Astrocyte (in vitro differentiated cells and primary cell): ENCODE measurements at regions not wholly inside any gene's neighbourhood (a gene's known extent, or its start where the extent isn't known, plus 50 kb on each side); places are given as distances from the start of the nearest gene placed in this dataset.

Source experiments
- DNase-seq: peaks from one replicate; pipeline ENCODE4 v3.0.0-alpha.2; 2010; ENCODE audit warnings: low read depth
- FAIRE-seq: peaks from 2 replicates; lab custom pipeline; 2011; peaks lifted over from hg19 to GRCh38; lab: Jason Lieb, UNC
- H2AFZ ChIP-seq: 2 replicates; pipeline ENCODE4 v1.6.0; 2012; ENCODE audit warnings: low read depth, low read length, inconsistent platforms
- H3K27ac ChIP-seq: 2 replicates; pipeline ENCODE4 v1.5.1; 2011; ENCODE audit warnings: low read depth, low read length, inconsistent platforms
- H3K27me3 ChIP-seq: 2 replicates; pipeline ENCODE4 v1.6.0; 2011; ENCODE audit warnings: low read length, inconsistent platforms; ENCODE audit not compliant: insufficient read depth
- H3K36me3 ChIP-seq: 2 replicates; pipeline ENCODE4 v1.5.1; 2011; ENCODE audit warnings: low read length, inconsistent platforms; ENCODE audit not compliant: insufficient read depth
- H3K4me1 ChIP-seq: 2 replicates; pipeline ENCODE4 v1.5.1; 2011; ENCODE audit warnings: low read length, inconsistent platforms; ENCODE audit not compliant: insufficient read depth
- H3K4me2 ChIP-seq: 2 replicates; pipeline ENCODE4 v1.6.0; 2012; ENCODE audit warnings: low read length, inconsistent platforms
- H3K4me3 ChIP-seq: 2 replicates; pipeline ENCODE4 v1.5.1; 2011; ENCODE audit warnings: low read depth, mild to moderate bottlenecking, low read length, inconsistent platforms; ENCODE audit not compliant: insufficient read depth
- H3K79me2 ChIP-seq: 2 replicates; pipeline ENCODE4 v1.6.0; 2012; ENCODE audit warnings: mild to moderate bottlenecking, low read length, inconsistent platforms; ENCODE audit not compliant: insufficient read depth
- H3K9ac ChIP-seq: 2 replicates; pipeline ENCODE4 v1.6.0; 2012; ENCODE audit warnings: mild to moderate bottlenecking, low read length, inconsistent platforms
- H3K9me3 ChIP-seq: 2 replicates; pipeline ENCODE4 v1.5.1; 2012; ENCODE audit warnings: low read depth, mild to moderate bottlenecking, low read length, inconsistent platforms; ENCODE audit not compliant: insufficient read depth
- H4K20me1 ChIP-seq: 2 replicates; pipeline ENCODE4 v1.6.0; 2012; ENCODE audit warnings: low read length, inconsistent platforms; ENCODE audit not compliant: insufficient read depth
- H3K27ac Mint-ChIP-seq: one replicate; pipeline ENCODE4 v1.8.0; 2021; ENCODE audit warnings: mild to moderate bottlenecking, mixed read lengths; ENCODE audit not compliant: unreplicated experiment
- H3K27me3 Mint-ChIP-seq: one replicate; pipeline ENCODE4 v1.8.0; 2021; ENCODE audit warnings: low read depth, mixed read lengths; ENCODE audit not compliant: unreplicated experiment
- H3K36me3 Mint-ChIP-seq: one replicate; pipeline ENCODE4 v1.8.0; 2021; ENCODE audit warnings: low read depth, mixed read lengths; ENCODE audit not compliant: unreplicated experiment
- H3K4me1 Mint-ChIP-seq: one replicate; pipeline ENCODE4 v1.8.0; 2021; ENCODE audit warnings: low read depth, mixed read lengths; ENCODE audit not compliant: unreplicated experiment
- H3K4me3 Mint-ChIP-seq: one replicate; pipeline ENCODE4 v1.8.0; 2021; ENCODE audit warnings: mild to moderate bottlenecking, moderate library complexity, mixed read lengths; ENCODE audit not compliant: unreplicated experiment
- H3K9me3 Mint-ChIP-seq: one replicate; pipeline ENCODE4 v1.8.0; 2021; ENCODE audit warnings: mild to moderate bottlenecking, mixed read lengths; ENCODE audit not compliant: unreplicated experiment
- CTCF ChIP-seq: IDR thresholded peaks from 2 replicates; pipeline ENCODE4 v1.5.1; 2011; ENCODE audit warnings: low read depth, mild to moderate bottlenecking, inconsistent platforms, low read length, moderate library complexity; ENCODE audit not compliant: insufficient read depth
- EZH2 ChIP-seq: IDR thresholded peaks from 2 replicates; pipeline ENCODE4 v1.6.1; 2012; ENCODE audit warnings: mild to moderate bottlenecking, low read length, inconsistent platforms; ENCODE audit not compliant: insufficient read depth

- Mint-ChIP-seq H3K4me3 (no peak overlapping the region), H3K9me3 (no peaks in the 10 kb centered on the region), H3K4me1 (no peaks in the 10 kb centered on the region), H3K36me3 (no peaks in the 10 kb centered on the region), H3K27ac (no peak overlapping the region), H3K27me3 (peaks cover 10% of the 10 kb centered on the region)
- Histone ChIP-seq H3K4me1 (no peaks in the 10 kb centered on the region), H3K27ac (no peak overlapping the region), H2AFZ (no peak overlapping the region), H3K36me3 (no peaks in the 10 kb centered on the region), H4K20me1 (no peaks in the 10 kb centered on the region), H3K9ac (no peak overlapping the region), H3K4me2 (no peak overlapping the region), H3K9me3 (no peaks in the 10 kb centered on the region), H3K27me3 (no peaks in the 10 kb centered on the region), H3K79me2 (no peaks in the 10 kb centered on the region), H3K4me3 (no peak overlapping the region)
- FAIRE-seq = no peak
- DNase-seq = no peak
- TF ChIP-seq CTCF = peak; percentile 46
- TF ChIP-seq EZH2 = no peak
Measured at GRCh38 chr16:51971184-51971583, 575.8 kb downstream of the TOX3 start.

- no peak overlapping the region for H3K4me2 ChIP-seq
- H2AFZ ChIP-seq = no peak overlapping the region
- Mint-ChIP-seq H3K27me3 (peaks cover 15% of the 10 kb centered on the region), H3K9me3 (no peaks in the 10 kb centered on the region), H3K36me3 (no peaks in the 10 kb centered on the region), H3K4me3 (no peak overlapping the region), H3K27ac (no peak overlapping the region), H3K4me1 (no peaks in the 10 kb centered on the region)
- no peaks in the 10 kb centered on the region for H3K36me3 ChIP-seq
- FAIRE-seq (no peak), DNase-seq (no peak)
- H3K27ac ChIP-seq = no peak overlapping the region
- H3K4me3 ChIP-seq = no peak overlapping the region
- no peaks in the 10 kb centered on the region for H3K27me3 ChIP-seq
- H4K20me1 ChIP-seq = no peaks in the 10 kb centered on the region
- H3K4me1 ChIP-seq = no peaks in the 10 kb centered on the region
- no peak overlapping the region for H3K9ac ChIP-seq
- TF ChIP-seq EZH2 (no peak), CTCF (no peak)
- H3K79me2 ChIP-seq = no peaks in the 10 kb centered on the region
- no peaks in the 10 kb centered on the region for H3K9me3 ChIP-seq
Measured at GRCh38 chr16:51968749-51969148, 578.2 kb downstream of the TOX3 start.

- no peak overlapping the region for H3K4me2 ChIP-seq
- H3K79me2 ChIP-seq = no peaks in the 10 kb centered on the region
Measured at GRCh38 chr16:51967646-51968045, 579.3 kb downstream of the TOX3 start.

More at GRCh38 chr16:51967646-51968045, 579.3 kb downstream of the TOX3 start:
- H3K4me3 ChIP-seq = no peak overlapping the region
- no peak for TF ChIP-seq CTCF
- TF ChIP-seq EZH2 = no peak
- no peaks in the 10 kb centered on the region for H4K20me1 ChIP-seq
- no peaks in the 10 kb centered on the region for H3K4me1 ChIP-seq
- no peak for DNase-seq
- no peak overlapping the region for H3K27ac Mint-ChIP-seq
- no peaks in the 10 kb centered on the region for H3K27me3 ChIP-seq
- no peak overlapping the region for H2AFZ ChIP-seq
- no peak overlapping the region for H3K27ac ChIP-seq
- H3K36me3 ChIP-seq = no peaks in the 10 kb centered on the region
- FAIRE-seq = no peak
- no peak overlapping the region for H3K4me3 Mint-ChIP-seq
- H3K9ac ChIP-seq = no peak overlapping the region
- peaks cover 14% of the 10 kb centered on the region for H3K27me3 Mint-ChIP-seq
- no peaks in the 10 kb centered on the region for H3K4me1 Mint-ChIP-seq
- no peaks in the 10 kb centered on the region for H3K9me3 ChIP-seq
- no peaks in the 10 kb centered on the region for H3K9me3 Mint-ChIP-seq
- H3K36me3 Mint-ChIP-seq = no peaks in the 10 kb centered on the region
